Liver (tissue), 8 donors: ENCODE measurements at regions not wholly inside any gene's neighbourhood (a gene's known extent, or its start where the extent isn't known, plus 50 kb on each side); places are given as distances from the start of the nearest gene placed in this dataset.

Source experiments
- DNase-seq: peaks from one replicate; pipeline ENCODE4 v3.0.0-alpha.2; 2017; ENCODE audit warnings: low spot score
- H3K27ac ChIP-seq, 2 donors: one replicate each; pipeline ENCODE4 v1.7.0; 2013; ENCODE audit warnings: inconsistent platforms in 2 of 2, low read length in 2 of 2, control low read depth in 1 of 2, low read depth in 1 of 2, mild to moderate bottlenecking in 1 of 2
- H3K27me3 ChIP-seq, 4 donors: one replicate each; pipeline versions ENCODE4 v1.6.1 to v1.7.0; 2013; ENCODE audit warnings: low read length in 3 of 4, inconsistent platforms in 1 of 4, mild to moderate bottlenecking in 1 of 4, moderate library complexity in 1 of 4; ENCODE audit not compliant: control insufficient read depth in 4 of 4, insufficient read depth in 4 of 4
- H3K36me3 ChIP-seq, 4 donors: one replicate each; pipeline versions ENCODE4 v1.6.1 to v1.7.0; 2013; ENCODE audit warnings: low read length in 3 of 4, mild to moderate bottlenecking in 3 of 4, low read depth in 1 of 4, moderate library complexity in 1 of 4; ENCODE audit not compliant: control insufficient read depth in 4 of 4, insufficient read depth in 3 of 4
- H3K4me1 ChIP-seq, 4 donors: one replicate each; pipeline versions ENCODE4 v1.6.1 to v1.7.0; 2013; ENCODE audit warnings: low read length in 3 of 4, mild to moderate bottlenecking in 3 of 4, moderate library complexity in 1 of 4; ENCODE audit not compliant: control insufficient read depth in 4 of 4, insufficient read depth in 4 of 4
- H3K4me3 ChIP-seq, 3 donors: one replicate each; pipeline versions ENCODE4 v1.6.1 to v1.7.0; 2013; ENCODE audit warnings: low read length in 3 of 3, control low read depth in 1 of 3, low read depth in 1 of 3, mild to moderate bottlenecking in 1 of 3
- H3K9ac ChIP-seq, 2 donors: one replicate each; pipeline ENCODE4 v1.7.0; 2013; ENCODE audit warnings: low read length in 2 of 2, mild to moderate bottlenecking in 2 of 2, moderate library complexity in 2 of 2, control low read depth in 1 of 2, low read depth in 1 of 2
- H3K9me3 ChIP-seq, 4 donors: one replicate each; pipeline versions ENCODE4 v1.6.1 to v1.7.0; 2013; ENCODE audit warnings: low read length in 3 of 4; ENCODE audit not compliant: control insufficient read depth in 4 of 4
- ATF3 ChIP-seq: IDR thresholded peaks from 2 replicates; pipeline ENCODE4 v1.6.1; 2016; ENCODE audit warnings: antibody characterized with exemption
- CTCF ChIP-seq: fragments of 150-350 bp; IDR thresholded peaks from 2 replicates; pipeline ENCODE4 v1.5.1; 2017; ENCODE audit warnings: improper control_type of control experiment, low read depth, low read length; ENCODE audit not compliant: missing input control
- EGR1 ChIP-seq, 2 donors: IDR thresholded peaks; 2 replicates each; pipeline ENCODE4 v1.6.1; 2016 to 2018; ENCODE audit warnings: antibody characterized with exemption in 2 of 2, low read depth in 2 of 2
- FOXA1 ChIP-seq: IDR thresholded peaks from 2 replicates; pipeline ENCODE4 v1.6.1; 2016; ENCODE audit warnings: antibody characterized with exemption
- FOXA2 ChIP-seq: IDR thresholded peaks from 2 replicates; pipeline ENCODE4 v1.6.1; 2016; ENCODE audit warnings: antibody characterized with exemption
- GABPA ChIP-seq, 2 donors: IDR thresholded peaks in 1 of 2; conservative IDR thresholded peaks in 1 of 2; 2 replicates each; pipeline ENCODE4 v1.6.1; 2016; ENCODE audit warnings: antibody characterized with exemption in 2 of 2, mild to moderate bottlenecking in 1 of 2, moderate library complexity in 1 of 2
- HNF4A ChIP-seq, 2 donors: conservative IDR thresholded peaks; 2 replicates each; pipeline ENCODE4 v1.6.1; 2016; ENCODE audit warnings: antibody characterized with exemption in 2 of 2, mild to moderate bottlenecking in 2 of 2
- HNF4G ChIP-seq: IDR thresholded peaks from 2 replicates; pipeline ENCODE4 v1.6.1; 2016; ENCODE audit warnings: antibody characterized with exemption
- JUND ChIP-seq, 2 donors: IDR thresholded peaks; 2 replicates each; pipeline ENCODE4 v1.6.1; 2016; ENCODE audit warnings: antibody characterized with exemption in 2 of 2
- MAX ChIP-seq: IDR thresholded peaks from 2 replicates; pipeline ENCODE4 v1.6.1; 2016; ENCODE audit warnings: antibody characterized with exemption
- NR2F2 ChIP-seq: IDR thresholded peaks from 2 replicates; pipeline ENCODE4 v1.6.1; 2016; ENCODE audit warnings: antibody characterized with exemption
- RAD21 ChIP-seq, 2 donors: IDR thresholded peaks; 2 replicates each; pipeline ENCODE4 v1.6.1; 2016; ENCODE audit warnings: antibody characterized with exemption in 2 of 2, mild to moderate bottlenecking in 2 of 2
- REST ChIP-seq: IDR thresholded peaks from 2 replicates; pipeline ENCODE4 v1.6.1; 2016; ENCODE audit warnings: antibody characterized with exemption, mild to moderate bottlenecking
- RXRA ChIP-seq, 2 donors: IDR thresholded peaks; 2 replicates each; pipeline ENCODE4 v1.6.1; 2017 to 2018; ENCODE audit warnings: antibody characterized with exemption in 2 of 2, mild to moderate bottlenecking in 1 of 2
- SP1 ChIP-seq: IDR thresholded peaks from 2 replicates; pipeline ENCODE4 v1.6.1; 2018; ENCODE audit warnings: antibody characterized with exemption, mild to moderate bottlenecking
- TAF1 ChIP-seq: conservative IDR thresholded peaks from 2 replicates; pipeline ENCODE4 v1.6.1; 2016; ENCODE audit warnings: antibody characterized with exemption, mild to moderate bottlenecking
- YY1 ChIP-seq: IDR thresholded peaks from 2 replicates; pipeline ENCODE4 v1.6.1; 2016; ENCODE audit warnings: antibody characterized with exemption, mild to moderate bottlenecking
- ZBTB33 ChIP-seq: IDR thresholded peaks from 2 replicates; pipeline ENCODE4 v1.6.1; 2016; ENCODE audit warnings: antibody characterized with exemption
- WGBS: extraction: QIAGEN DNeasy Blood & Tissue Kit; methylation state at CpG from one replicate; pipeline ENCODE4 v1.1.7; 2013; 5-methylcytosine and 5-hydroxymethylcytosine counted together
- donor health status: healthy.
- donor health status: healthy.
- donor health status: healthy.
- donor health status: healthy.
- donor health status: healthy.

- no peaks in the 10 kb centered on the region for H3K4me1 ChIP-seq
- no peak for DNase-seq
Measured at GRCh38 chr1:76006234-76006633, 68.3 kb upstream of the ST6GALNAC3 start.

More at GRCh38 chr1:76006234-76006633, 68.3 kb upstream of the ST6GALNAC3 start:
- no peak overlapping the region for H3K27ac ChIP-seq
- no peaks in the 10 kb centered on the region for H3K9me3 ChIP-seq
- TF ChIP-seq REST: no peak
- no peak for TF ChIP-seq GABPA (IDR thresholded peaks at IDR 0.05 in 1 of 2, conservative IDR thresholded peaks at IDR 0.05 in 1 of 2)
- no peak for TF ChIP-seq HNF4G
- no peak for TF ChIP-seq FOXA1
- no peak for TF ChIP-seq EGR1 (IDR thresholded peaks at IDR 0.05; ENCODE audit: low read depth in 2 of 2)
- no peak for TF ChIP-seq TAF1
- no peak for TF ChIP-seq JUND (IDR thresholded peaks at IDR 0.05)
- no peak for TF ChIP-seq RXRA (IDR thresholded peaks at IDR 0.05)
- no peak for TF ChIP-seq FOXA2
- no peak for TF ChIP-seq ATF3
- TF ChIP-seq RAD21 (IDR thresholded peaks at IDR 0.05): no peak
- no peak for TF ChIP-seq CTCF
- TF ChIP-seq ZBTB33: no peak
- no peak for TF ChIP-seq SP1
- no peak for TF ChIP-seq HNF4A (conservative IDR thresholded peaks at IDR 0.05)
- TF ChIP-seq NR2F2: no peak
- TF ChIP-seq MAX: no peak
- TF ChIP-seq YY1: no peak
- no peaks in the 10 kb centered on the region for H3K27me3 ChIP-seq
- no peak overlapping the region for H3K4me3 ChIP-seq
- no peak overlapping the region for H3K9ac ChIP-seq
- 69% methylated on average over 1 of the region's 1 CpG for WGBS
- no peaks in the 10 kb centered on the region for H3K36me3 ChIP-seq
